ENCODE measurements at regions not wholly inside any gene's neighbourhood (a gene's known extent, or its start where the extent isn't known, plus 50 kb on each side); places are given as distances from the start of the nearest gene placed in this dataset.

- TF ChIP-seq CTCF (IDR thresholded peaks at IDR 0.05) (no peak), ZFX (IDR thresholded peaks at IDR 0.05; ENCODE audit: borderline replicate concordance) (no peak)
Observed at GRCh38 chr4:33057736-33058135, 2337.6 kb downstream of the PCDH7 start.

Measured in 22Rv1 (cell line).